Left ventricle myocardium inferior (tissue), 1 donor: ENCODE measurements at regions not wholly inside any gene's neighbourhood (a gene's known extent, or its start where the extent isn't known, plus 50 kb on each side); places are given as distances from the start of the nearest gene placed in this dataset.
"Not testable (repeated sequence)": the region's sequence is repeated elsewhere in the genome, so short reads cannot be mapped to it uniquely, and the experiment has no call there.

Experiments used
- DNase-seq: peaks from one replicate; pipeline ENCODE4 v3.0.0-alpha.2; 2020
- H3K27ac ChIP-seq: fragments of 200-600 bp; replicated peaks from 2 replicates; pipeline ENCODE4 v1.8.0; 2021
- H3K27me3 ChIP-seq: fragments of 200-600 bp; 2 replicates; pipeline ENCODE4 v1.8.0; 2021; ENCODE audit warnings: low read depth
- H3K36me3 ChIP-seq: fragments of 200-600 bp; 2 replicates; pipeline ENCODE4 v1.8.0; 2021
- H3K4me1 ChIP-seq: fragments of 200-600 bp; 2 replicates; pipeline ENCODE4 v1.8.0; 2021
- H3K4me3 ChIP-seq: fragments of 200-600 bp; 2 replicates; pipeline ENCODE4 v1.8.0; 2021; ENCODE audit warnings: mild to moderate bottlenecking, moderate library complexity
- H3K9me3 ChIP-seq: fragments of 200-600 bp; replicated peaks from 2 replicates; pipeline ENCODE4 v1.8.0; 2021
- intact Hi-C: fragments of 100-400 bp; cut with micrococcal nuclease; formaldehyde crosslinking; loops from one replicate; pipeline ENCODE4 v1.11.0; 2022
- TF ChIP-seq, protein P1 (sequence below): fragments of 200-600 bp; IDR thresholded peaks from 2 replicates; pipeline ENCODE4 v1.8.0; 2021; ENCODE audit warnings: antibody characterized with exemption, mild to moderate bottlenecking, borderline replicate concordance
- donor health status: DM: no; HTN: yes; CAD: no; lungs with severe emphysema.

DNA sequence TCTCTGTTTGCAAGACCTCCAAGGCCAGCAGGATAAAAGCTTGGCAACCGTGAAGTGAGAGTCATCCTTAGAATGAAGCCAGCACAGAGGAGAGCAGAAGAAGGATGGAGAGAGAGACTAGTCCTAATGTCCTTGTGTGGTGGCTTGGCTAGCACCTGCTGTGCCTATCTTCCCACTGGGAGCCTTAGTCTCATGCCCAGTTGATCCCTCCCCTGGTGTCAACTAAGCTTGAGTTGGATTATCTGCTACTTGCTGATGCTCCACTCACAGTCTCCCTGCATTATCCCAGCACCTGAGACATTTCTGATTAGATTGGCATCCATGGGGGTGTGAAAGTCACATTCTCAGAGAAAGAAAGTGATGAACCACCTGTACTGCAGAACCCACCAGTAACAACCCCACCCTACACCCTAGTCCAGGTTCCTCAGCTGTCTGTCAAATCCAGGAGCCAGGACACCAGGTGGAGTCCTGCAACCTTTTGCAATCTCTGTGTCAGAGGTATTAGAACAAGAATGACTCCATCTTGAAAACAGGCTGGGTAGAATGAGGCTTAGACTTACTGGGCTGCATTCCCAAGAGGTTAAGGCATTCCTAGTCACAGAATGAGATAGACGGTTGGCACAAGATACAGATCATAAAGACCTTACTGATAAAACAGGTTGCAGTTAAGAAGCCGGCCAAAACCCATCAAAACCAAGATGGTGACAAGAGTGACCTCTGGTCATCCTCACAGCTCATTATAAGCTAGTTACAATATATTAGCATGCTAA, 460.2 kb upstream of the C16orf82 start:
- intact Hi-C loops, result no loop called here

DNA sequence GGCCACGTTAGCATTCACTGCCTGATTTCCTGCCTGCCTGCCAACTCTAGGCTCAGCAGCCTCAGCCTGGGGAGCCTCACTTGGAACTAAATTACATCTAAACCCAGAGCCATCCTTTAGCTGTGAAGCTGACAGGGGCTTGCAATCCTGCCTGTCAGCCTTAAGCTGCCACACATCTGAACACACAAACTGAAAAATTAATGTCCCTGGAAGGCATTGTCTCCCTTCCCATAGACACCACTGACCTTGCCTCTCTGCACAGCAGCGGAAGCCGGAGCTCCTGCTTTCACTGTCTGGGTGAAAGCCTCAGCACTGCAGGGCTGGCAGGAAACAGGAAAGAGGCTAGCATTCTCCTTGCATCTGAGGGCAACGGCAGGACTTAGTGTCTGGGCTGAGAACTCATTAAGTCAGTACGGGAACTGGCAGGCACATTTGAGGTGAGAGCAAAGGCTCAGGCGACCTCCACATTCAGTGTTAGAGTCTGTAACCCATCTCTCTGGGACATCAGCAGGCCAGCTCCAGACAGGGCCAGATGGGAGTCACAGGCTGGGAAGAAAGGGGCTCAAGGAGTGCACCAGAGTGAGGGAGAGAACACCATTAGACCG, 452.4 kb upstream of the C16orf82 start:
- H3K4me3 ChIP-seq, result no peak overlapping the region
- no peaks in the 10 kb centered on the region for H3K27me3 ChIP-seq
- no peak overlapping the region for H3K27ac ChIP-seq
- no peak for DNase-seq
- no peaks in the 10 kb centered on the region for H3K36me3 ChIP-seq
- intact Hi-C loops, result no loop called here
- H3K4me1 ChIP-seq, result no peaks in the 10 kb centered on the region
- TF ChIP-seq, protein P1, sequence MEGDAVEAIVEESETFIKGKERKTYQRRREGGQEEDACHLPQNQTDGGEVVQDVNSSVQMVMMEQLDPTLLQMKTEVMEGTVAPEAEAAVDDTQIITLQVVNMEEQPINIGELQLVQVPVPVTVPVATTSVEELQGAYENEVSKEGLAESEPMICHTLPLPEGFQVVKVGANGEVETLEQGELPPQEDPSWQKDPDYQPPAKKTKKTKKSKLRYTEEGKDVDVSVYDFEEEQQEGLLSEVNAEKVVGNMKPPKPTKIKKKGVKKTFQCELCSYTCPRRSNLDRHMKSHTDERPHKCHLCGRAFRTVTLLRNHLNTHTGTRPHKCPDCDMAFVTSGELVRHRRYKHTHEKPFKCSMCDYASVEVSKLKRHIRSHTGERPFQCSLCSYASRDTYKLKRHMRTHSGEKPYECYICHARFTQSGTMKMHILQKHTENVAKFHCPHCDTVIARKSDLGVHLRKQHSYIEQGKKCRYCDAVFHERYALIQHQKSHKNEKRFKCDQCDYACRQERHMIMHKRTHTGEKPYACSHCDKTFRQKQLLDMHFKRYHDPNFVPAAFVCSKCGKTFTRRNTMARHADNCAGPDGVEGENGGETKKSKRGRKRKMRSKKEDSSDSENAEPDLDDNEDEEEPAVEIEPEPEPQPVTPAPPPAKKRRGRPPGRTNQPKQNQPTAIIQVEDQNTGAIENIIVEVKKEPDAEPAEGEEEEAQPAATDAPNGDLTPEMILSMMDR, result no peak
- peaks cover 17% of the 10 kb centered on the region for H3K9me3 ChIP-seq

More for the DNA sequence above, 460.2 kb upstream of the C16orf82 start:
- Histone ChIP-seq H3K4me1 (no peaks in the 10 kb centered on the region), H3K9me3 (no peaks in the 10 kb centered on the region), H3K4me3 (no peak overlapping the region), H3K27ac (no peak overlapping the region), H3K36me3 (no peaks in the 10 kb centered on the region), H3K27me3 (peaks cover 31% of the 10 kb centered on the region)
- no peak for DNase-seq
- TF ChIP-seq, protein P1, result no peak

DNA sequence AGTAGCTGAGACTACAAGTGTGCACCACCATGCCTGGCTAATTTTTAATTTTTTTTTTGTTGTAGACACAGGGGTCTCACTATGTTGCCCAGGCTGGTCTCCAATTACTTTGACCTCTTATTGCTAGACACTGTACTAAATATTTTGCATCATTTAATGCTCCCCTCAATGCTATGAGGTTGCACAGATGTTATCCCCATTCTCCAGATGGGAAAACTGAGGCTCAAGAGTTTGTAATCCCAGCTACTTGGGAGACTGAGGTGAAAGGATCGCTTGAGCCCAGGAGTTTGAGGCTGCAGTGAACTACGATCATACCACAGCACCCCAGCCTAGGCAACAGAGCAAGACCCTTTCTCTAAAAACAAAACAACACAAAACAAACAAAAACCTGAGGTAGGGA, 443.3 kb upstream of the C16orf82 start:
- H3K4me3 ChIP-seq, result no peak overlapping the region
- no peak for DNase-seq
- H3K27me3 ChIP-seq, result peaks cover 10% of the 10 kb centered on the region
- intact Hi-C loops, result no loop called here
- no peak overlapping the region for H3K27ac ChIP-seq
- H3K36me3 ChIP-seq, result no peaks in the 10 kb centered on the region
- H3K9me3 ChIP-seq, result peaks cover 21% of the 10 kb centered on the region
- TF ChIP-seq, protein P1, result no peak
- H3K4me1 ChIP-seq, result no peaks in the 10 kb centered on the region

GRCh38 chr16:26627958-26628357, 438.8 kb upstream of the C16orf82 start:
- DNase-seq, result no peak
- Histone ChIP-seq H3K4me1 (no peaks in the 10 kb centered on the region), H3K27me3 (peaks cover 7% of the 10 kb centered on the region), H3K27ac (no peak overlapping the region), H3K36me3 (no peaks in the 10 kb centered on the region), H3K9me3 (peaks cover 34% of the 10 kb centered on the region), H3K4me3 (no peak overlapping the region)
- TF ChIP-seq, protein P1, result no peak
- intact Hi-C loops, result no loop called here

DNA sequence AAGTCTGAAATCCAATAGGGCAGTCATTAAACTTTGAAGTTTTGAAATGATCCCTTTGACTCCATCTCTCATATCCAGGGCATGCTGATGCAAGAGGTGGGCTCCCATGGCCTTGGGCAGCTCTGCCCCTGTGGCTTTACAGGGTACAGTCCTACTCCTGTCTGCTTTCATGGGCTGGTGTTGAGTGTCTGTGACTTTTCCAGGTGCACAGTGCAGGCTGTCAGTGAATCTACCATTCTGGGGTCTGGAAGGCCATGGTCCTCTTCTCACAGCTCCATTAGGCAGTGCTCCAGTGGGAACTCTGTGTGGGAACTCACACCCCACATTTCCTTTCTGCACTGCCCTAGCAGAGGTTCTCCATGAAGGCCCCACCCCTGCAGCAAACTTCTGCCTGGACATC, 435.4 kb upstream of the C16orf82 start:
- H3K4me1 ChIP-seq, H3K27me3 ChIP-seq, H3K4me3 ChIP-seq, intact Hi-C loops, DNase-seq, H3K27ac ChIP-seq, H3K36me3 ChIP-seq: not testable (repeated sequence)
- peaks cover 55% of the 10 kb centered on the region for H3K9me3 ChIP-seq

GRCh38 chr16:26642047-26642664, 424.6 kb upstream of the C16orf82 start:
- Histone ChIP-seq H3K27ac (no peak overlapping the region), H3K4me3 (no peak overlapping the region), H3K9me3 (no peaks in the 10 kb centered on the region), H3K4me1 (no peaks in the 10 kb centered on the region), H3K36me3 (no peaks in the 10 kb centered on the region), H3K27me3 (peaks cover 6% of the 10 kb centered on the region)
- DNase-seq, result no peak
- TF ChIP-seq, protein P1, result no peak
- intact Hi-C loops, result no loop called here
